NCI-H82 treated with DMSO at 0.1 percent for 48 hours (cell line): ENCODE measurements at regions not wholly inside any gene's neighbourhood (a gene's known extent, or its start where the extent isn't known, plus 50 kb on each side); places are given as distances from the start of the nearest gene placed in this dataset.

Source experiments
- DNase-seq: peaks from one replicate; lab custom pipeline; 2025; ENCODE audit not compliant: unreplicated experiment; lab: John Stamatoyannopoulos, UW

DNA sequence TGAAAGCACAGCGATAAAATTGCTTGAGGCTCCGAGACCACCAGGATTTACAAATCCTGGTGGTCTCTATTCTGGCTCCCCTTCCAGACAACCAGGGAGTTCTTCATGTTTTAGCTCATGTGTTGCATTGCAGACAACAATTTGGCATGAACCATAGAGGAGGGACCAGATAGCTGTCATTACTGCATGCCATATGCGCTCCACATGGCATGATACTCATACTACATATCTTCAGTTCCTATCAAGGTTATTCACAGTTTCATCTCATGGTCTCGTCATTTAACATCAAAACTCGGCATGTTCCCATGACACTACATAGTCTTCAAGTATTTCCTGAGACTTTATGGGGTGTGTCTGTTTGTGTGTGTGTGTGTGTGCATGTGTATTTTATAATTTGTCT, 220.3 kb downstream of the OR13H1 start:
- no peak for DNase-seq

DNA sequence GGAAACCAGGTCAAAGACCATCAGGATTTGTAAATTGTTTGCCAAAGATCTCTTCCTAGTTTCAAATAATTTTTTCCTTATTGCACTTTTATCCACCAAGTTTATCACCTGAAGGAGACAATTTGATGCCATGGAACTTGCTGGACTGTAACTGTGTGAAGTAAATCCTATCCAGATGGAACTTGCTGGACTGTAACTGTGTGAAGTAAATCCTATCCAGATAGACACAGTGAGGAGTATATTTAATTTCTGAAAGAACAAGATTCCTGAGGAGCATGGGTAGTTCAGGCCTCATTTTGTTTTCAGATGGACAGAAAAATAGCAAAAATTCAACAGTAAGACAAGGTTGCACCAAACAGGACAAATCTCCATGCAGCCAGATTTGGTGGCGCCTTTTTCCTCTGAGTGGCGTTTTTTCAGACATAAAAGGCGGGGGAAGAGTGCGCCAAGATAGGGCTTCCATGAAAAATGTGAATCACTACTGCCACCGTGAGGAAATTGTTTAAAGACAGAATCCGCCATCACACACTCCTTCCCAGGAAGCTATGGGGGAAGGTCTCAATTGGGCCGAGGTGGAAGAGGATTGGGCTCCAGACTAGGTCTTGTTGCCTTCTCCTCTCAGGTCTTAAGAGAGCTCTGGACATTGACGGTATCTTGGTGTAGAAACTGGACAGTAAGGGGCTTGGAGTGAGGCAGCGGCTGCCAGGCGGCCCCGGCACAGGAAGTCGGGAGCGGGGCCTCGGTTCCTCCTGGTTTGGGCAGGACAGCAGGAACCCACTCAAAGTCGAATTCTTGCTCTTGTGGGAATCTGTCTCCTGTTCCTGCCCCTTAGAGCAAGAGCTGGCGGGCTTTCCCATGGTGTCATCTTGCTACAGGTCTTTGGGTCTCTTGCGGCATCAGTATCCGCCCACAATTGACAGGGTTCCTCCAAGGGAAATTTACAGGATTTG, 234.7 kb downstream of the OR13H1 start:
- no peak for DNase-seq

DNA sequence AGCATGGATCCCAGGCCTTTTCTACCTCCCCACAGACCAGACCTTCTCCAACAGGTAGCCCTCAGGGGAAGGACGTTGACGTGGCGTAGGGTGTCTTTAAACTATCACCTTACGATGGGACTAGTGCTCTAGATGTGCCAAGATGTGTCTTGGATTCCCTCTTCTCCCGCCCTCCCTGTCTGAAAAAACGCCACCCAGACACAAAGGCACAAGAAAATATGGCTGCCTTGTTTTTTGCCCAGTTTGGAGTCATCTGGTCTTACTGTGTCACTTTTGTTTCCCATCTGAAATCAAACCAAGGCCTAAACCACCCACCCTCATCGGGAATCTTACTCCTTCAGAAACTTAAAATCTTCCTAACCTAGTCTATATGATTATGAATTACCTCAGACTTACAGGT, 235.4 kb downstream of the OR13H1 start:
- DNase-seq, result no peak

DNA sequence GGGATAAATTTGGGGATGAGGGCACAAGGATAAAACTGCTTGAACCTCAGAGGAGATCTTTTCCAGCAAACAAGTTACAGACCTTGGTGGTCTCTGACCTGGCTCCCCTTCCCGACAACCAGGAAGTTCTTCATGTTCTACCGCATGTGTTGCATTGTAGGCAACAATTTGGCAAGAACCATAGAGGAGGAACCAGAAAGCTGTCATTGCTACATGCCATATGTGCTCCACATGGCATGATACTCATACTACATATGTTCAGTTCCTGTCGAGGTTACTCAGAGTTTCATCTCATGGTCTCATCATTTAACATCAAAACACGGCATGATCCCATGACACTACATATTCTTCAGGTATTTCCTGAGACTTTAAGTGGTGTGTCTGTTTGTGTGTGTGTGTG, 235.9 kb downstream of the OR13H1 start:
- no peak for DNase-seq

DNA sequence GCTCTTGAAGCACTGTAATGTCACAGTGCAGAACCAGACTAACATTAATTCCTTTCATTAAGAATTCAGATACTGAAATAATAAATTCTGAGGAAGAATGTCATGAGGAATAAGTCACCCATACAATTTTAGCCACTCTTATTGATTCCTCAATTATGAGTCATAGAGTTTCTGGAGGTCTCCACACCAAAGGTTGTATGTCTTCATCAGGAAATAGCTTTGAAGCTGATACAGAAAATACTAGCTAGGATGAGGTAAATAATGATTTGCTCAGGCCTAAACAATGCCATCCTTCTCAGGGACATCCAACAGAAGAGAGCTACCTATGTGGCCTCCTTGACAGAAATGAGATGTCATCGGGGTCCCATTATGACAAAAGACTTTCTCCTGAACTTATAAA, 238.8 kb downstream of the OR13H1 start:
- no peak for DNase-seq

DNA sequence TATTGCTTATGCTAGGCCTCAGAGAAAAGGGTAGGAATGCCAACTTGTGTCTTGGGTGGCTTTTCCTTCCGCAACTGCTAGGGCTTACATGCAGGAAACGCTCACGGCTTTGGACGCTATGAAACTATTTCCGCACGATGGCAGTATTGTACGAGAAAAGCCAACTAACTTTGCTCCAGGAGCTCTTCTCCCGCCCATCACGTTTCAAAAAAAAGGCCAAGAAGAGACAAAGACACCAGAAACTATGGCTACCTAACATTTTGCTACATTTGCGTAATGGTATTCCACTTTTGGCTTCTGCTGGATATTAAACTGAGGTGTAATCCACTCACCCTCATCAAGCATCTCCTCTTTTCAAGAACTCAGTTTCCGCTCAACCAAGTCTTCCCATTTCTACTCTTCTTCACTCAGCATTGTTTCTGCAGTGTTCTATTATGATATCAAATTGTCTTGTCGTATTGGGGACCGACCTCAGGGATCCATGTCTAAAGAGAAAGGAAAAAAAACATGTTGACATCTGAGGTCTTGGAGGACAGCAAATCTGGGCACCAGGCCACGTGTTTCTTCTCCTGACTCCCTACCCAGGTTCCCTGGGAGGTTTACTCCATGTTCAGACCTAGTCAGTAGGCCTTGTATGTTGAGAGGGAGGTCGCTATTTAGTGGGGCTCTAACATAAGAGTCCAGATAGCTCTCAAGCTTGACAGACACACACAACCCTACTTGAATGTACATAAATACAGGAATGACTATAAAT, 239.4 kb upstream of the STK26 start:
- no peak for DNase-seq

DNA sequence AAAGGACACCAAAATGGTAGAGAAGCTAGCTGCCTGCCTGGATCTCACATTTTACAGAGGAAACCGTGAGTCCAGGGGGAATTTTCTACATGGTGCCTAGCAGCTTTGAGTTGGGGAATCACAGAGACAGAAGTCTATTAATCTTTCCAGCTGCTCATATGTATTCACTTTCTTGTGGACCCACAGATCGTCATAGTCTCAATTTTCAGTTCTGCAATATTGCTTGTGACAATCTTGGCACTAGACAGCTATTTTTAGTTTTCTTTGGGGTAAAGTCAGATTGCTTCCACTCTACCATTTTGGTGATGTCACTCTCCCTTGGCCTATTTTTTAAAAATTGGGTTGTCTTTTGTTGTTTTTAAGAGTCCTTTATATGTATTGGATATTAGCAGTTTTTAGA, 233.4 kb upstream of the STK26 start:
- DNase-seq, result no peak

DNA sequence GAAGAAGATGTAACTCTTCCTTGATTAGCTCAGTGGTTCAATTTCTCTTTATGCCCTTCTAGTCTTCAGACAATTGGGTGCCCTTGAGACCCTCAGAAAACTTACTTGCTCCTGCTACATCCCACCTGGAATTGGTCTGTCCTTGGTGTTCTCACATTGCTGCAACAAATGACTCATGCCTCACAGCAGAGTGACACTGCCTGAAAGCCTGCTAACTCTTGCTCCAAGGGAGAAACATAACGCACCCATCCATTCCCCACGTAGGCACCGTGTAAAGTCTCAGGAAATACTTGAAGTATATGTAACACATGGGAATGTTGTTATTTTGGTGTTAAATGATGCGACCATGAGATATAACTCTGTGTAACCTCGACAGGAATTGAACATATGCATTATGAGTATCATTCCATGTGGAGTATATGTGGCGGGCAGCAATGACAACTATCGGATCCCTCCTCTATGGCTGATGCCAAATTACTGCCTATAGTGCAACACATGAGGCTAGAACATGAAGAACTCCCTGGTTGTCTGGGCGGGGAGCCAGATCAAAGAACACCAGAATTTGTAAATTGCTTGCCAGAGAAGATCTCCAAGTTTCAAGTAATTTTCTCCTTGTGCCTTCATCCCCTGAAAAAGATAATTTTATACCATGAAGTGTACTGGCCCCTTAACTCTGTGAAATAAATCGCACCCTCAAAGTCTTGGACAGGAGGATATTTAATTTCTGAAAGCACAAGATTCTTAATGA, 231.3 kb upstream of the STK26 start:
- no peak for DNase-seq

DNA sequence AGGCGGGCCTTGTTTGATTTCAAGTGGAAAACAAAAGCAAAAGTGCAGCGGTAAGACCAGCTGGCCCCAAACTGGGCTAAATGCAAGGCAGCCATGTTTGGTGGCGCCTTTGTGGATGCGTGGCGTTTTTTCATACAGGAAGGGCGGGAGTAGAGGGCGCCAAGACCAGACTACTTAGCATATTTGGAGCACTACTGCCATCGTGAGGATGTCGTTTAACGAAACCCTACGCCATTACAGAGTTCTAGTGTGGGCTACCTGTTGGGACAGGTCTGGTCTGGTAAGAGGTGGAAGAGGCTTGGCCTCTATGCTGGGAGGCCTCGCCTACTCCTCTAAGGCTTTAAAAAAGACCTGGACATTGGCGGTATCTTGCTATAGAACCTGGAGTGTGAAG, 230.7 kb upstream of the STK26 start:
- no peak for DNase-seq

DNA sequence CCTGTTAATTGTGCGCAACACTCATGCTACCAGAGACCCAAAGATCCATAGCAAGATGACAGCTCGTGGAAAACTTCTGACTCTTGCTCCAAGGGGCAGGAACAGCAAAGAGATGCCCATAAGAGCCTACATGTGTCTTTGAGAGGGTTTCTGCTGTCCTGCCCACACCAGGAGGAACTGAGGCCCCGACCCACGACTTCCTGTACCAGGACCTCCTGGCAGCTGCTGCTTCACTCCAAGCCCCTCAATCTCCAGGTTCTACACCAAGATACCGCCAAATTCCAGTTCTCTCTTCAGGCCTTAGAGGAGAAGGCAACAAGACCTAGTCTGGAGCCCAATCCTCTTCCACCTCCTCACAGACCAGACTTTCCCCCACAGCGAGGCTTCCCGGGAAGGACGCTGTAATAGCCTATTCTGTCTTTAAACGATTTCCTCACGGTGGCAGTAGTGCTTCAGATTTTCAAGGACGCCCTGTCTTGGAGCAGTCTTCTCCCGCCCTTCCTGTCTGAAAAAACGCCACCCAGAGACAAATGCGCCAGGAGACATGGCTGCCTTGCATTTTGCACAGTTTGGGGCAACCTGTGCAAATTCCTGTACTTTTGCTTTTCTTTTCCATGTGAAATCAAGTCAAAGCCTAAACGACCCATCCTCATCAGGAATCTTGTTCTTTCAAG, 230.2 kb upstream of the STK26 start:
- DNase-seq, result no peak

DNA sequence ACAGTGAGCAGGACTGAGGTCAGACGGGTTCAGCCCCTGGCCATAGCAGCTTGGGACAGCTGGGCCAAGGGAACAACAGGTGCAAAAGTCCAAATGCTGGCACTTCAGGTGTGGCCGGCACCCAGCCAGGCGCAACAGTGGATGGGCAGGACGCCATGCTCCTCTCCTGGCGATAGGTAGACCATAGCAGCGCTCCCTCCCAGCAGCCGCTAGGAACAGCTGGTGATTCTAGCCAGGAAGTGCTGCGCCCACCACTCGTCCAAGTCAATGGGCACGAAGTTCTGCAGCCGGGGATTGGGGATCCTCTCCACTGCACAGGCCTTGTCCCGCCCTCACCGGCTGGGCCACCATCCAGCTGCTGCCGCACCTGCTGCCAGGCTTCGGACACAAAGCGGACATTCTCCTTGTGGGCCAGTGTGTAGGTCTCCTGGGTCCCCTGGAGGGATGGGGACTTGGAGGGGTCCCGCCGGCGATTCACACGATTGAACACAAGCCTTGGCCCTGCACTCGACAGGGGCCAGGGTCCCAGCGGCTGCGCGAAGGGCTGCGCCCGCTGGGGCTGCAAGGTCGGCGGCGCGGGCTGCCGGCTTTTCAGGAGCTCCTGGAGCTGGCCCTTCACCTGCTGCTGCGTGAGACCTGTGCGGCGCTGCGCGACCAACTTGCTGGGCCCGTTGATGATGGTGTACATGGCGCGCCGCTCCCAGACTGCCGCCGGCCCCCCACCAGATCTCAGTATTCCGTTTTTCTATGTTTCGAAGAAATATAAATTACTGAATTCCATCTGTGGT, 227.5 kb upstream of the STK26 start:
- no peak for DNase-seq

DNA sequence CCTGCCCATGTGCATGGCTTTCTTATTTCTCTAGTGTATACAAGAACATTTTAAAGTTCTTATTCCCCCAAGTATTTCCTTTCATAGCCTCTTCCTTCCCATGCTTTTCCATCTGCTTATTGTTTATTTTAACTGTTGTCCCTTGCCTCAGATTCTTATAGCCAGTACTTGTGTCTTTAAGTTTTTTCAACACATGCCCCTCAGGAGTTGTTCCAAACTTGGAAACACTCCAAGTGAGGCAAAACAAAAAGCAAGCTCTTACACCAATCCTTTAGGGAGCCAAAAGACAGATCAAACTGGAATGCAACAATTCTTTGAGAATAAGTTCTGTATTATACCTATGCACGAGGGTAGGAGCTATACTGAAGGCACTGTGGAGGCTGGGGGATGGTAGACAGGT, 222.0 kb upstream of the STK26 start:
- no peak for DNase-seq

DNA sequence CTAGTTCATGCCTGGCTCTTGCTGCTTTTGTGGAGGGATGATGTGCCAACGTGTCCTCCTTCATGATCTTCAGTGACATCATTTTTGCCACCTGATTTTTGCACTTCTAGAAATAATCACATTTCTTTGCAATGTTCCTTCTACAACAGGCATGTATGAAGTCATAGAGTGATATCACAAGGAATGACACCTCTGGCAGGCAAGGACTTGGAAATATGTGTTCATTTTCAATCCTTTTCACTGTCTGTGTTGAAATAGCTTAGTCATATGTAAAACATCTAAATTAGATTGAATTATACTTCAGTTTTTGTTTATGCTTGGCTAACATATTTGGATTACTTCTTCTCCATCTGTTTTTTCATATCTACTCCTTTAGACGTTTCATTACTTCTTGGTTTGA, 221.2 kb upstream of the STK26 start:
- DNase-seq, result no peak

DNA sequence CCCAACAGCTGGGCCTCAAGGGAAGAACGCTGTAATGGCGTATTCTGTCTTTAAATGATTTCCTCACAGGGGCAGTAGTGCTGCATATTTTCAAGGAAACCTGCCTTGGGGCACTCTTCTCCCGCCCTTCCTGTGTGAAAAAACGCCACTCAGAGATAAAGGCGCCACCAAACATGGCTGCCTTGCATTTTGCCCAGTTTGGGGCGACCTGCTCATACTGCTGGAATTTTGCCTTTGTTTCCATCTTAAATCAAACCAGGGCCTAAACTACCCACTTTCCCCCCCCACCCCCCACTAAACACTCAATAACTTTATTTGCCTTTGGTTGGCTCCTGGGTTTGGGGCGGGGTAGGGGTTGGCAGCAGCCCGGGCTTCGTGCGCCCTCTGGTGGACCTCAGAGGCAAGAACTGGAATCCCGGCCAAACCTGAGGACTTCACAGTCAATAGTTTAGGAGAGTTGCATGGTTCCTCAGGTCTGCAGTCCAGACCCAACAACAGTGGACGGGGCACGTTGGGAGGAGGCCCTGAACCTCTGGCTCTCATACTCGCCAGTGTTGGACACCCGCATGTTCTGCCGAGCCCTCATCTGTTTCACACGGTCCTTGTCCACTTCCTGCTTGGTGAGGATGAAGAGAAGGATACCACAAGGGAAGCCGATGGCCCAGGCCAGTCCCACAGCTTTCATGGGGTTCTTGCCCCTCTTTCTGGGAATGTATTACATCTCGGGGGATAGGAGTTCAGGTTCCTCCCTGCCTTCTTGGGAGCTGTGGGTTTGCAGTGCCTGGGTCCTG, 220.1 kb upstream of the STK26 start:
- DNase-seq, result no peak

DNA sequence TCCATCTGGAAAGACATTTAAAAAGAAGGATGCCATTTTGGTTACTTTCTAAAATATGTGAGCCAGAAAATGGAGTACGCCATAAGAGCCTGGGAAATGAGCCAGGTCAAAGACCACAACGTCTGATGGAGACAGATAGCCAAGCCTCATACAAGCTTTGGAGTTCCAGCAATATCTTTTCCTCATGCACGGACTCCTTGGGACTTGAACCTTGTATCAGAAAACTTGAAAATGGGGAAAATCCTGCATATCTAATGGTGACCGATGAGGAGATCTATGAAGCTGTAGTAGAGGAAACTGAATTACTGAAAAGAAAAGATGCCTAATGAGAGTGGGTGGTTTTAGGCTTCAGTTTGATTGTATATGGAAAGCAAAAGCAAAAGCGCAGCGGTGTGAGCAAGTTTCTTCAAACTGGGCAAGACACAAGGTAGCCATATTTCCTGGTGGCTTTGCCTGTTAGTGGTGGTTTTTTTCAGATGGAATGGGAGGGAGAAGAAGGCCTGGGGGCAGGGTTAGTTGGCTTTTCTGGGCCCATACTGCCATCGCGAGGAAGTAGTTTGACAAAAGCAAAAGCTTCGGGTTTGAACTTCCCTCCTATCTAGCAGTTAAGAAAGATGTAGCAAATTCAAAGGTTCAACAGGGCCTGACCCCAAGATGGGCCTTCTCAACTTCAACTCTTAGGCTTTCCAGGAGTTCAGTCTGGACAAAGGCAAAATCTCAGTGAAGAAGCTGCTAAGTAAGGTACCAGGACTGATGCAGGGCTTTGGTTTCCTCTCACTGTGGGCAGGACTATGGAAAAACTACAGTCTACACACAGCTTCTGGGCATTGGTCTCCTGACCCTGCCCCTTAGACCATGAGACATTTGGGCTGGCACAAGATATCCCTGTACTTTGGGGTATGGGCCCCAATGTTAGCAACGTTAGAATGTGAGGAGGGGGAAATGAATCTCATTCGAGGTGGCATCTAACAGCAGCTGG, 210.0 kb upstream of the STK26 start:
- no peak for DNase-seq

DNA sequence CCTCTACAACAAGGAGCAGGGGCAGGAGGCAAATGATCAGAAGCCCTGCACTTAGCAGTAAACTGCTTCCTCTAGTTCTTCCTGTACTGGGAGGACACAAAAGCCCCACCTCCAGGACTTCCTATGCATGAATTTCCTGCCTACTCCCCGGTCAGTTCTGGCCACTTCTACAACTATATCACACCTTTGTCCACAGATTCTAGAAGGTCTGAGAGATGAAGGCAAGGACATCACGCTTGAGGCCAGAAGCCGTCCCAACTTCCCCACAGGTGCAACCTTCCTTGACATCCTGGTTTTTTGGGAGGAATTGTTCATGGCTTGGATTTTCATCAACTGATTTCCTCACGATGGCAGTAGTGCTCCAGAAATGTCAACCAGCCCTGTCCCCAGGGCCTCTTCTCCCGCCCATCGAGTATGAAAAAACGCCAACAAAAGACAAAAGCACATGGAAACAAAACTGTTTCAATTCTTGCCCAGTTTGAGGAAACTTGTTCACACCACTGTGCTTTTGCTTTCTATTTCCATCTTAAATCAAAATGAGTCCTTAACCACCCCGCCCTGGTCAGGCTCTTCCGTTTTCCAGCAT, 206.5 kb upstream of the STK26 start:
- DNase-seq, result no peak

DNA sequence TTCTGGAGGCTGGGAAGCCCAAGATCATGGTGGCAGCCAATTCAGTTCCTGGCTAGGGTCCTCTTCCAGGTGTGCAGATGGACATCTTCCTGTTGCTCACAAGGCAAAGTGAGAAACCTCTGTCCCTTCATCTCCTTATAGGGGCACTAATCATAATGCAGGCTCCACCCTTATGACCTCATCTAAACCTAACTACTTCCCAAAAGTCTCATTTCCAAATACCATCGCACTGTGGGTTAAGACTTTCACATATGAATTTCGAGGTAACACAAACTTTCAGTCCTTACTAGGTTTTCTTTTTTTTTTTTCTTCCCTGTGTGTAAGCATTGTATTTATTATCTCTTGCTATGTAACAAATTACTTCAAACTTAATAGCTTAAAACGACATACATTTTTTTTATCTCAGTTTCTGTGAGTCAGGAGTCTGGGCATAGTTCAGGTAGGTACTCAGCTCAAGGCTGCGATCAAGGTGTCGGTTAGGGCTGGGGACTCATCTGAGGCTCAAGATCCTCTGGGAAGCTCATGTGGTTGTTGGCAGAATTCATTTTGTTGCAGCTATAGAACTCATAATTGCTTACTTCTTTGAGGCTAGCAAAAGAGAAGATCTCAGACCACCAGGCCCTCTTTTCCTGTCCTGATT, 204.7 kb upstream of the STK26 start:
- DNase-seq, result no peak
